Epithelial cell of esophagus (primary cell): ENCODE measurements at regions not wholly inside any gene's neighbourhood (a gene's known extent, or its start where the extent isn't known, plus 50 kb on each side); places are given as distances from the start of the nearest gene placed in this dataset.

Experiments used
- DNase-seq: peaks from one replicate; pipeline ENCODE4 v3.0.0; 2010; ENCODE audit warnings: low read depth
- H3K4me3 ChIP-seq: 2 replicates; pipeline ENCODE4 v1.5.1; 2011; ENCODE audit warnings: mild to moderate bottlenecking, low read length, control low read depth
- TF ChIP-seq, protein P1 (sequence below): IDR thresholded peaks from 2 replicates; pipeline ENCODE4 v1.5.1; 2011; ENCODE audit warnings: low read depth, mild to moderate bottlenecking, low read length, control low read depth, inconsistent platforms; ENCODE audit not compliant: insufficient read depth; ENCODE audit errors: missing control alignments

DNA sequence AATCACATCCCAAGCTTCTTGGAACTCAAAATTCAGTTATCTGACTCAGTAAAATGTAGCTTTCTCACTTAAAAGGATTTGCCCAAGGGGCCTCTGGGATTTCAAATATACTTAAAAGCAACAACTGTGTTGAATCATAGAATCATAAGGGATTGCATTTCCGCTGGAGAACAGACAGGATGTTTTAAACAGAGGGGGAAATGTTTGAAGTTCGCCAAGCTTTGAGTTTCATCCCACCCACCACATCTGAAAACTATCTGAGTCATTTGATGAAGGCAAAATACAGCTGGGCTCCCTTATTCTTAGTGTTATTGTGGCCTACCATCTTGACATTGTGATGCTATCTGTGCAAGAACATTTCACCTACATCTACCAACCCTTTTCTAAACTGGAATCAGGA, 73.5 kb downstream of the PPP1R2C start:
- no peak for DNase-seq
- no peak overlapping the region for H3K4me3 ChIP-seq
- TF ChIP-seq, protein P1, sequence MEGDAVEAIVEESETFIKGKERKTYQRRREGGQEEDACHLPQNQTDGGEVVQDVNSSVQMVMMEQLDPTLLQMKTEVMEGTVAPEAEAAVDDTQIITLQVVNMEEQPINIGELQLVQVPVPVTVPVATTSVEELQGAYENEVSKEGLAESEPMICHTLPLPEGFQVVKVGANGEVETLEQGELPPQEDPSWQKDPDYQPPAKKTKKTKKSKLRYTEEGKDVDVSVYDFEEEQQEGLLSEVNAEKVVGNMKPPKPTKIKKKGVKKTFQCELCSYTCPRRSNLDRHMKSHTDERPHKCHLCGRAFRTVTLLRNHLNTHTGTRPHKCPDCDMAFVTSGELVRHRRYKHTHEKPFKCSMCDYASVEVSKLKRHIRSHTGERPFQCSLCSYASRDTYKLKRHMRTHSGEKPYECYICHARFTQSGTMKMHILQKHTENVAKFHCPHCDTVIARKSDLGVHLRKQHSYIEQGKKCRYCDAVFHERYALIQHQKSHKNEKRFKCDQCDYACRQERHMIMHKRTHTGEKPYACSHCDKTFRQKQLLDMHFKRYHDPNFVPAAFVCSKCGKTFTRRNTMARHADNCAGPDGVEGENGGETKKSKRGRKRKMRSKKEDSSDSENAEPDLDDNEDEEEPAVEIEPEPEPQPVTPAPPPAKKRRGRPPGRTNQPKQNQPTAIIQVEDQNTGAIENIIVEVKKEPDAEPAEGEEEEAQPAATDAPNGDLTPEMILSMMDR, result no peak

DNA sequence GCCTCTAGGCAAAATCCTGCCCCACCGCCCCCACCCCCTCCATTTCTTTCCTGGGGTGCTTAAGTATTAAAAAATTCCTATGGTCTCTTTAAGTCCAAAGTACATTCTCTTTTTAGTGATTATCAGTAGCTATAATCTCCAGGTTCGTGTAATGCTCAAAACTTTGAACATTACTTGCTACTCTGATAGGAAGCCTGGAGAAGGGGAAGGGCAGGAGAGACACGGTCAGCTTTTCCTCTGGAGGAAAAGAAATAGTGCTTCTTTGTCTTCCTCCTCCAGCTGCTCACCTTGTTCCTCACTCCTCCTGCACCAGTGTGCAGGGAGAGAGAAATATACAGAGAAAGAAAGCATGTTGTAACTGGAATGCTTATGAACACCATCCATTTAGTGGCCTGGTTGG, 80.4 kb downstream of the PPP1R2C start:
- DNase-seq, result no peak
- H3K4me3 ChIP-seq, result no peak overlapping the region
- TF ChIP-seq, protein P1, result no peak

DNA sequence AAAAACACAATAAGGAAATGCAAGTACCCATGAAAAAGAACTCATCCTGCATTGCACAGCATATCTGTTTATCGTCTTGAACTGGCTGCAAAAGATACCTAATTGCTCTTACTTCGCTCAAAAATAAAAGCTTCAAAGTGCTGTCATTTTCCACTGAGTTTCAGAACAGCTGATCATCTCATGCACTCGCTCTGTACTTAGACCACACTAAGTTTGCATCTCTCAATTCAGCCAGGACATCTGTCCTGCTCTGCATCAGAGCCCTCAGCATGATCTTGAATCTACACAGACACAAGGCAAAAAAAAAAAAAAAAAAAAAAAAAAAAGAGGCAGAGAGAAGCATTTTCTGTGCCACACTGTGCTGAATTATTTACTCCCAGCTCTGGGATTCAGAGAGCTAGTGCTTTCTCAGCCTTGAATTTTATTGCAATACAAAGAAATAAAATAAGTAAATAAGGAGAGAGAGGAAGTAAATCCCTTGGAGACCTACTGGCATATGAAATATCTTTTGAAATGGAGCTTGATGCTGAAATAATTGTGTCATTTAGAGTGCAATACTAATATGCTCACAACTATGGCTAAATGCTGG, 81.3 kb downstream of the PPP1R2C start:
- DNase-seq, result no peak
- no peak overlapping the region for H3K4me3 ChIP-seq
- TF ChIP-seq, protein P1, result no peak

DNA sequence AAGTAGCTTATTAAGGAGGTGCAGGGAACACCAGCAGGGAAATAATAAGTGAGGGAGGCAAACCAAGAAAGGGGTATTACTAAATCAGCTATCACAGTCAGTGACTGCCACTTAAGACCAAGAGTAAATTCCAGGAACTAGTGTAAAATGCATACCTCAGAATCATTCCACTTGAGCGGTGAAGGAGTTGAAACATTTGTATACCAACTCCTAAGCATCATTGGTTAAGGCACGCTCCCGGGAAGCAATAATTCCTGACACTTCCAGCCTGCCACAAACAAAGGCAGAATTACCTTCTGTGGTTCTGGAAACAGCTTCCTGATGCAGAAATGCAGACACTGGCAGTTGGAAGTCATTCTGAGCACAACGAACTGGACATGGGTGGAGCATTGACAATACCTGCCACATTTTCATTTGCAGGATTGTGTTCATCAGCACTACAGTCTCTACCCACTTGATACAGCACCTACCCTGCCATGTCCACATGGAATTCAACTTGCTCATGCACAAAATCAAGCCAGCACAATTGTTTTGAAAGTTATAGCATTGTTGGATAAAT, 82.1 kb downstream of the PPP1R2C start:
- no peak for DNase-seq
- no peak overlapping the region for H3K4me3 ChIP-seq
- TF ChIP-seq, protein P1, result no peak

DNA sequence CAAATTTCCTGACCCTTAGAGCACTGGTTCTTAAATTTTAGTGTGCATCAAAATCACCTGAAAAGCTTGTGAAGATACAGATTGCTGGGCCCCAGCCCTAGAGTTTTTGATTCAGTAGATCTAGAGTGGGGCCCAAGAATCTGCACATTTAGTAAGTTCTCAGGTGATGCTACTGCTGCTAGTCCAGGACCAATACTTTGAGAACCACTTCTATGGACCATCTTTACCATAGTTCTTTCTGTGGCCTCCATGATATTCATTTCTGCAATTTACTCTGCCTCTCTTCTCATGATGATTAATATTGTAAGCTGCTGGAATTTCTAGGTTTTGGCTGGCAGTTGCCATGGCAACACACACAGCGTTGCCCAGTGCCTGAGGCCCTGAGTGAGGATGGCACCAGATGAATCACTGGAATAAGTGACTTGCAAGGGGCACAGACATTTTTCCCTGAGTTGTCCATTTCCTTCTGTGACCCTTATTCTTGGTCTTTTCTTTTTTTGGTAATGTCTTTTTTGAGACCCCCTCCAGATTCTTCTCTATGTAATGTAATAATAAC, 83.6 kb downstream of the PPP1R2C start:
- peak; percentile 8 for DNase-seq
- no peak overlapping the region for H3K4me3 ChIP-seq
- TF ChIP-seq, protein P1, result no peak

DNA sequence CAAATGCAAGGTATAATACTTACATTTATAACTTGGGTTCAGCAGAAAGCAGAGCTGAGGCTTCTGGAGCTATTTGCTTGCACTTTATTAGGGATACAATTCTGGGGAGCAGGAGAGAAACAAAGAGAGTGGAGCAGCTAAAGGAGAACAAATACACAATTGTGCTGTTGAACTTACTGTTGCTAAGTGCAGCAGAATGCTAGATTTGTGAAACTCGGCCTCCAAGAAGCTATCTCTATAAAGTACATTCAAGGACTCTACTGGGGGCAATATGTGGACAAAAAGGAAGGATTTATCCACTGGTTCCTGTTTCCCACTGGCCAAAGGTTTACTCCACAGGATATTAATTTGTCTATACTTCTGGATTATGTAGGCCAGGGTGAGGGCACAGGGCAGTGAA, 86.8 kb downstream of the PPP1R2C start:
- no peak for DNase-seq
- no peak overlapping the region for H3K4me3 ChIP-seq
- TF ChIP-seq, protein P1, result no peak

DNA sequence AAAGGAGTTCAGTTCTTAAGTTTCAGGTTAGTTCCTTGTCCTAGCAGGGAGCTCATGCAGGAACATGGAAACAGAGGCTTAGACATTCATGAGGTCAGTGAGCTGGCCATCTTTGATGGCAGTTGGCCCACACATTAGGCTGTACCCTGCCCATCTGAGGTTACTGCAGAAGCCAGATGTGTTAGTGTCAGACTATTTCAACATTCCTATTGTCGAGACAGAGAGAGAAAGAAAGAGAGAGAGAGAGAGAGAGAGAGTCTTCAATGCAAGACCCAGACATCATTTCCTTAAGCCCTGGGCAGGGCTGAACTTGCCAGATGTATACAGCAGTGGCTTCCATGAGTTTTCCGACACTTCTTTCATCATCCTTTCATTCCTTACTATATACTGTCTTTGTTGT, 91.3 kb downstream of the PPP1R2C start:
- TF ChIP-seq, protein P1, result no peak
- no peak overlapping the region for H3K4me3 ChIP-seq
- DNase-seq, result peak; percentile 82
